ENCODE measurements at regions not wholly inside any gene's neighbourhood (a gene's known extent, or its start where the extent isn't known, plus 50 kb on each side); places are given as distances from the start of the nearest gene placed in this dataset.
"Not testable (repeated sequence)": the region's sequence is repeated elsewhere in the genome, so short reads cannot be mapped to it uniquely, and the experiment has no call there.

DNA sequence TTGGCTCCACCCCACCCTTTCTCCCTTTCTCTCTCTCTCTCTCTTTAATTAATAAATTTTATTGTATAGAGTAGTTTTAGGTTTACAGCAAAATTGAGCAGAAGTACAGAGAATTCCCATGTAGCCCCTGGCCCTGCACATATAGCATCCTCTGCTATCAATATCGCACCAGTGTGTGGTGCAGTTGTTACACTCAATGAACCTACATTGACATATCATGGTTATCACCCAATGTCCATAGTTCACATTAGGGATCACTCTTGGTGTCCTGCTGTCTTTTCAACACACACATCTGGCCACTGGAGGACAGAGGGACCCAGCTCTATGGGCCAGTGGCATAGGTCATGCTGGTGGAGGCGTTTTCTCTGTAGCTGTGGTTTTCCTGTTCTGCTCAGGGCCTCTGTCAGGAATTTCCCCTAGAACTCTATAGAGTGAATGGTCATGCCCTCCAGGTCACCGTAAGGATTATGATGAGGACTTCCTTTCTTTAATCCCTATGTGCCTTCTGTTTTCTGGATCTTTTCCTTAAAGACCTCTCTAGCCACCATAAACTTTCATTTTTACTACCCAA lies 98.2 kb upstream of the NAV2 start:
- Histone ChIP-seq H3K36me3 (ENCODE audit: control insufficient read depth in 2 of 2, extremely low read depth in 1 of 2, insufficient read depth in 2 of 2, low read length in 2 of 2) (no peaks in the 10 kb centered on the region), H3K79me2 (ENCODE audit: control insufficient read depth, insufficient read depth, low read length) (no peaks in the 10 kb centered on the region)
- POLR2A ChIA-PET, result no interaction called here

DNA sequence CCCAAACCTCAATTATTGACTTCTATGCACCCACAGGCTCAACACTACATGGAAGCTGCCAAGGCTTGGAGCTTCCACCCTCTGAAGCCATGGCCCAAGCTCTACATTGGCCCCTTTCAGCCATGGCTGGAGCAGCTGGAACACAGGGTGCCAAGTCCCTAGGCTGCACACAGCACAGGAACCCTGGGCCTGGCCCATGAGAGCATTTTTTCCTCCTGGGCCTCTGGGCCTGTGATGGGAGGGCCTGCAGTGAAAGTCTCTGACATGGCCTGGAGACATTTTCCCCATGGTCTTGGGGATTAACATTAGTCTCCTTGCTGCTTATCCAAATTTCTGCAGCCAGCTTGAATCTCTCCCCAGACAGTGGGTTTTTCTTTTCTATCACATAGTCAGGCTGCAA lies 100.6 kb upstream of the NAV2 start:
- POLR2A ChIA-PET; H2AFZ ChIP-seq (ENCODE audit: low read depth, low read length); H3K36me3 ChIP-seq (ENCODE audit: control insufficient read depth in 2 of 2, extremely low read depth in 1 of 2, insufficient read depth in 2 of 2, low read length in 2 of 2); BruUV-seq (replicated peaks); intact Hi-C loops (cut with micrococcal nuclease); H3K27ac ChIP-seq (ENCODE audit: insufficient read depth, low read depth, low read length); H3K27me3 ChIP-seq (ENCODE audit: control insufficient read depth in 2 of 2, insufficient read depth in 2 of 2, low read length in 2 of 2); H3K9ac ChIP-seq (replicated peaks; ENCODE audit: extremely low read depth, insufficient read depth, low read length); H3K79me2 ChIP-seq (ENCODE audit: control insufficient read depth, insufficient read depth, low read length); H3K4me2 ChIP-seq (ENCODE audit: insufficient read depth, low read length); H3K4me3 ChIP-seq (replicated peaks in 1 of 3; ENCODE audit: insufficient read depth in 1 of 3, low read depth in 1 of 3, low read length in 3 of 3); dilution Hi-C loops (cut with MboI; ENCODE audit: extremely low pct_ligation_motif_present, low sequenced_read_pairs); DNase-seq (ENCODE audit: low read depth, low spot score); FAIRE-seq; H4K20me1 ChIP-seq (replicated peaks; ENCODE audit: control insufficient read depth, extremely low read depth, insufficient read depth, low read length); H3K9me1 ChIP-seq (replicated peaks; ENCODE audit: control insufficient read depth, extremely low read depth, insufficient read depth, low read length); H3K9me3 ChIP-seq (replicated peaks; ENCODE audit: control insufficient read depth, insufficient read depth, low read length): not testable (repeated sequence)
- CTCF ChIA-PET, result interaction anchor here (0.9 kb wide), 1 partner anchor 30 kb away, joined by 3 read pairs; no protein-coding TSS in a partner anchor
- peaks cover 27% of the 10 kb centered on the region for H3K4me1 ChIP-seq (ENCODE audit: control insufficient read depth, extremely low read depth, insufficient read depth, low read length)

More for the DNA sequence above, 98.2 kb upstream of the NAV2 start:
- DNase-seq (ENCODE audit: low read depth, low spot score) (peak; percentile 32), FAIRE-seq (peak; percentile 75)
- peaks cover 19% of the 10 kb centered on the region for H3K4me1 ChIP-seq (ENCODE audit: control insufficient read depth, extremely low read depth, insufficient read depth, low read length)
- peak overlapping the region; percentile 13 for H3K4me2 ChIP-seq (ENCODE audit: insufficient read depth, low read length)
- no peaks in the 10 kb centered on the region for H4K20me1 ChIP-seq (replicated peaks; ENCODE audit: control insufficient read depth, extremely low read depth, insufficient read depth, low read length)
- H3K27ac ChIP-seq (ENCODE audit: insufficient read depth, low read depth, low read length), result no peak overlapping the region
- H3K9me3 ChIP-seq (replicated peaks; ENCODE audit: control insufficient read depth, insufficient read depth, low read length), result no peaks in the 10 kb centered on the region
- TF ChIP-seq POLR2A (IDR thresholded peaks at IDR 0.05; ENCODE audit: low read depth, low read length) (no peak), FOS (IDR thresholded peaks at IDR 0.05; ENCODE audit: borderline replicate concordance, insufficient read depth, low read length) (no peak), JUN (IDR thresholded peaks at IDR 0.05; ENCODE audit: borderline replicate concordance, insufficient read depth, insufficient read length, low read depth) (no peak), MYC (IDR thresholded peaks at IDR 0.05; ENCODE audit: low read depth, low read length) (no peak), POLR2AphosphoS5 (IDR thresholded peaks at IDR 0.05; ENCODE audit: insufficient read depth, low read depth, low read length) (peak; percentile 24), EZH2 (IDR thresholded peaks at IDR 0.05; ENCODE audit: borderline replicate concordance, low read depth, low read length, severe bottlenecking) (no peak)
- dilution Hi-C loops (cut with MboI; ENCODE audit: extremely low pct_ligation_motif_present, low sequenced_read_pairs), result no loop called here
- H3K4me3 ChIP-seq (replicated peaks in 1 of 3; ENCODE audit: insufficient read depth in 1 of 3, low read depth in 1 of 3, low read length in 3 of 3), result no peak overlapping the region
- H2AFZ ChIP-seq (ENCODE audit: low read depth, low read length), result no peak overlapping the region
- H3K27me3 ChIP-seq (ENCODE audit: control insufficient read depth in 2 of 2, insufficient read depth in 2 of 2, low read length in 2 of 2), result no peaks in the 10 kb centered on the region
- intact Hi-C loops (cut with micrococcal nuclease), result loop anchor here (2.0 kb wide), 1 partner anchor 18 kb away; no protein-coding TSS in a partner anchor
- no TSS peak for BruUV-seq (replicated peaks)
- CTCF ChIA-PET, result interaction anchor here (1.3 to 1.6 kb wide), 4 partner anchors 13 to 51 kb away, joined by 3 to 5 read pairs (median 4); no protein-coding TSS in a partner anchor
- no peaks in the 10 kb centered on the region for H3K9me1 ChIP-seq (replicated peaks; ENCODE audit: control insufficient read depth, extremely low read depth, insufficient read depth, low read length)
- H3K9ac ChIP-seq (replicated peaks; ENCODE audit: extremely low read depth, insufficient read depth, low read length), result no peak overlapping the region

All from endothelial cell of umbilical vein (primary cell).